Fibroblast of the aortic adventitia (primary cell): ENCODE measurements at regions not wholly inside any gene's neighbourhood (a gene's known extent, or its start where the extent isn't known, plus 50 kb on each side); places are given as distances from the start of the nearest gene placed in this dataset.
"Not testable (repeated sequence)": the region's sequence is repeated elsewhere in the genome, so short reads cannot be mapped to it uniquely, and the experiment has no call there.

Experiments
- DNase-seq: peaks from one replicate; pipeline ENCODE4 v3.0.0-alpha.2; 2010; ENCODE audit warnings: low read depth
- H3K4me3 ChIP-seq: 2 replicates; pipeline ENCODE4 v1.5.1; 2011; ENCODE audit warnings: low read depth, mild to moderate bottlenecking, control low read depth, low read length, moderate library complexity
- TF ChIP-seq, protein P1 (sequence below): IDR thresholded peaks from 2 replicates; pipeline ENCODE4 v1.5.1; 2011; ENCODE audit warnings: mild to moderate bottlenecking, low read length, control low read depth, inconsistent platforms; ENCODE audit not compliant: insufficient read depth

DNA sequence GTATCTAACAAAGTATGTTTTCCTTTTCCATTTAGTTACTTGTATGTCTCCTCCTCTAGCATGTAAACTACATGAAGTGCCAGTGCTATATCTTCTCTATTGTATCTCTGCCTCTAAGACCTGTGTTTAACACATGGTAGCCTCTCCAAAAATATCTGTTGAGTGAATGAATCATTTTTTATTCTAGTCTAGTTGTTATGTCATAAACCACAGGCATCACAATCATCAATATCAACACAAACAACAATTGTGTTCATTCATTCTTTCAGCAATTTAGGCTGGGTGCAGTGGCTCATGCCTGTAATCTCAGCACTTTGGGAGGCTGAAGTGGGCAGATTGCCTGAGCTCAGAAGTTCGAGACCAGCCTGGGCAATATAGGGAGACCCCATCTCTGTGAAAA, 111.6 kb upstream of the EYA4 start:
- DNase-seq, result no peak

DNA sequence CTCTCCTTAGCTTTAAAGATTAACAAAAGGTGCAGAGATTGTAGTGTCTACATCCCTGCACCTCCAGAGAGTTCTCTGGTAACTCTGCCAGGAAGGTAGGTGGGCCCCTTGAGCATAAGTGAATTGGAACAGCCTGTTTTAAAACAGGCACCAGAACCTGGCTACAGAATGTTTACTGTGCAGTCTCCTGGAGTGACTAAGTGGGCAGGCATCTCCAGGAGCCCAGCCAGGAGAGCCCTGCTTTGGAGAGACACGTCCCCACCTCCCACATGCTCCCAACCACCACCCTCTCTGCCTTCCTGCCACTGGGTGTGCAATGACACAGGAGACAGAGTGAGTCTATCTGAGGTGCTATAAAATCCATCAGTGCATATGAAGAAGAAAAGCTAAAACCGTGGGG, 110.3 kb upstream of the EYA4 start:
- peak; percentile 4 for DNase-seq
- TF ChIP-seq, protein P1, sequence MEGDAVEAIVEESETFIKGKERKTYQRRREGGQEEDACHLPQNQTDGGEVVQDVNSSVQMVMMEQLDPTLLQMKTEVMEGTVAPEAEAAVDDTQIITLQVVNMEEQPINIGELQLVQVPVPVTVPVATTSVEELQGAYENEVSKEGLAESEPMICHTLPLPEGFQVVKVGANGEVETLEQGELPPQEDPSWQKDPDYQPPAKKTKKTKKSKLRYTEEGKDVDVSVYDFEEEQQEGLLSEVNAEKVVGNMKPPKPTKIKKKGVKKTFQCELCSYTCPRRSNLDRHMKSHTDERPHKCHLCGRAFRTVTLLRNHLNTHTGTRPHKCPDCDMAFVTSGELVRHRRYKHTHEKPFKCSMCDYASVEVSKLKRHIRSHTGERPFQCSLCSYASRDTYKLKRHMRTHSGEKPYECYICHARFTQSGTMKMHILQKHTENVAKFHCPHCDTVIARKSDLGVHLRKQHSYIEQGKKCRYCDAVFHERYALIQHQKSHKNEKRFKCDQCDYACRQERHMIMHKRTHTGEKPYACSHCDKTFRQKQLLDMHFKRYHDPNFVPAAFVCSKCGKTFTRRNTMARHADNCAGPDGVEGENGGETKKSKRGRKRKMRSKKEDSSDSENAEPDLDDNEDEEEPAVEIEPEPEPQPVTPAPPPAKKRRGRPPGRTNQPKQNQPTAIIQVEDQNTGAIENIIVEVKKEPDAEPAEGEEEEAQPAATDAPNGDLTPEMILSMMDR, result no peak

More for the DNA sequence above, 111.6 kb upstream of the EYA4 start:
- TF ChIP-seq, protein P1, result no peak
- no peak overlapping the region for H3K4me3 ChIP-seq

DNA sequence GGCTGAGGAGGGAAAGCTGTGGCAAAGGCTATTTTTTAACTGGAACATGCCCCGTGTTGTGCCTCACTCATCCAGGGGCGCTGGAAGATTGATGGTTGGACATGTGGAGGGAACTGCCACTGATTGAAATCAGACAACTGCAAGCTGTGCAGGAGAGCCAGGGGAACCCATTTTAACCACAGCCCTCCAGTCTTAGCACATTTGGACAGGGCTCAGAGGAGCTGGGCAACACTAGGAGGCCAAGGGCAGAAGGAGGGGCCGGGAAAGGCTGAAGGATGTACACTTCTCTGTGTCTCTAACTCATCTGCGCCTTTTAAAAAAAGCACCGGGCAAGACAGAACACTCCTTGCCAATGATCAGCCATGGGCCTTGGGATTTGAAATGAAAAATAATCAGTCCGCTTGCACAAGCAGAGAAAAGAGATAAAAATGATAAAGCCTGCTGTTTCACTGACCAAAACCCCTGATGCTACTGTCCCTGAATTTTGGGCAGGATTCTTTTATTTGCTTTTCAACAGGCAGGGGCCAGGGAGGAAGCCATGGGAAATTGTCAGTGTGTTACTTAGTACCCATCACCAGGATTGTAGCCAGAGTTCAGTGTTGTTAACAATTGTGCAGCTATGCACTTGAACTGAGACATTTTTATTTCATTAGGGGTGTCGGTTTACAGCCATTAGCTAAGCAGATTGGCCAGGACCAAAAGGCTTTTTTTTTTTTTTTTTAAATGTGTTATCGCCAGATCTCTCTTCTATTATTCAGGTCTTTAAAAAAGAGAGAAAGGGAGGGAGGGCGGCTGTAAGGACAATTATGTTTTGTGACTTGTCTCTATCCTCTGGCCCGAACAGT, 109.3 kb upstream of the EYA4 start:
- TF ChIP-seq, protein P1, result no peak
- DNase-seq, result no peak
- no peak overlapping the region for H3K4me3 ChIP-seq

More for the DNA sequence above, 110.3 kb upstream of the EYA4 start:
- no peak overlapping the region for H3K4me3 ChIP-seq

DNA sequence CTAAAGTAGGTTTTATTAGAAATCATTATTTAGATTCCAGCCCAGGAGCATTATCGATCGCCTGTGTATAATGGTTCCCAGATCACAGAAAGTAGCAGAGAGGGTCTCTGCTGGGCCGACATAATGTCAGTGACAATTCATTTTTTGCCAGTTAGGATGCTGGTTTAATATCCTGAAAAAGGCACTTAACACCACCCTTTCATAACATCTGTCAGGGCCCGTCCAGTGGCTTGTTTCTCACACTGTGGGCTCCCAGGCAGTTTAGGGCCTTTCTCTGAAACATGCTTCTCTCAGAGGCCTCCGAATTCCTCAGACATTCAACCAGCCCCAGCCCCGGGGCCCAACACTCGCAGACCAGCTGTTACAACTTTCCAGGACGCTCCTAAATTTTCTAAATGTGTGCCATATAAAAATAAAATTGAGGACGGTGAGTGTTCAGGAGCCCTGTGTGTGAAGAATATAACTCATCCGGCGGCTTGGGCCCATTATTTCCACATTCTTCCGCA, 108.6 kb upstream of the EYA4 start:
- DNase-seq, result no peak
- TF ChIP-seq, protein P1, result no peak
- H3K4me3 ChIP-seq, result no peak overlapping the region

DNA sequence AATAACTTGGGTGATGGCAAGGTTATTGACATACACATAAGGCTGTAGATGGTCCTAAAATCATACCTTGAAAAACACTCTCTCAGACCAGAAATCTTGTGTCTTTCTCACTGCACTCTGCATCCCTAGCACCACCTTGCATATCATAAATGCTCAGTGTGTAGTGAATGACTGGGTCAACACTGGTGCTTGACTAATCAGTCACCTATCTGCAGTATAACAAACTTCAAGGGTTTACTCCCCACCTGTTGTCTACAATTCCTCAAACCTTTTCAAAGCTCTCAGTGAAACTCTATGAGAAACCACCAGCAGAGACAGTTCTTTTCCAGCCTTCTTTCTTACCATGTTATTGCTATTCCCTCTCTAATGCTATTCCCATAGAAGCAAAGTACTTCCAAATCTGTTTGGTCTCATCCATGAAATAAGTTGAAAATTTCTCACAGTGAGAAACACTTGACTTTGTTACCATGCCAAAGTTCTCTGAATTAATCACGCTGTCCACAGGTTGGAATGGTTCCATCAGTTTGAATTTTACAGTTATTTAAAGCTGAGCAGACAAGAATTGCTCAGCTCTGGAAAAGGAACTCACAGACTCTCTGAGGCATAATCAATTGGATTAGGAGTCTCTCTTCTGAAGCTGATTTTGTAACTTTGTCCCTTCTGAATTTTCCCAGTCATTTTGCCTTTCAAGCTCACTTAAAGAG, 104.8 kb upstream of the EYA4 start:
- no peak for DNase-seq
- no peak overlapping the region for H3K4me3 ChIP-seq
- TF ChIP-seq, protein P1, result no peak

DNA sequence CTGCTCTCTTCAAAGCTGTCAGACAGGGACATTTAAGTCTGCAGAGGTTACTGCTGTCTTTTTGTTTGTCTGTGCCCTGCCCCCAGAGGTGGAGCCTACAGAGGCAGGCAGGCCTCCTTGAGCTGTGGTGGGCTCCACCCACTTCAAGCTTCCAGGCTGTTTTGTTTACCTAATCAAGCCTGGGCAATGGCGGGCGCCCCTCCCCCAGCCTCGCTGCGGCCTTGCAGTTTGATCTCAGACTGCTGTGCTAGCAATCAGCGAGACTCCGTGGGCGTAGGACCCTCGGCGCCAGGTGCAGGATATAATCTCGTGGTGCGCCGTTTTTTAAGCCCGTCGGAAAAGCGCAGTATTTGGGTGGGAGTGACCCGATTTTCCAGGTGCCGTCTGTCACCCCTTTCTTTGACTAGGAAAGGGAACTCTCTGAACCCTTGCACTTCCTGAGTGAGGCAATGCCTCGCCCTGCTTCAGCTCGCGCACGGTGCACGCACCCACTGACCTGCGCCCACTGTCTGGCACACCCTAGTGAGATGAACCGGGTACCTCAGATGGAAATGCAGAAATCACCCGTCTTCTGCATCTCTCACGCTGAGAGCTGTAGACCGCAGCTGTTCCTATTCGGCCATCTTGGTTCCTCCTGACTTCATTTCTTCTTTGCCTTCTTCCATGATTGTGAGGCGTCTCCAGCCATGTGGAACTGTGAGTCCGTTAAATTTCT, 93.5 kb upstream of the EYA4 start:
- DNase-seq, H3K4me3 ChIP-seq: not testable (repeated sequence)

DNA sequence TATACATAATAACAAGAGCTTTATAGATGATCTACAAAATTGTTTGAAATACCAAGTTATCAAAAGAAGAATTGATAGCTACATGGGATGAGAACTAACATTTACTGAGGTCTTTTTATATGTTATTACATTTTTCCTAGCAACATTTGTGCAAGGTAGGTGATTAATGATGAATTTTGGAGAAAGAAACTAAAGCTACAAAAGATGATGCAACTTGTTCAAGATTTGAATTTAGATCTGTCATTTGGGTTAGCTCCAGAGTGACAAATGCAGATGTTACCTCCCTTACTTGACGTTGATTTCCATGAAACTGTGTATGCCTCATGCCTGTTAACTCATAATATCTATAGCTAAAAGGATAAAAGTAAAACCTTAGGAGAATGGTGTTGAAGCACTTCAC, 84.5 kb upstream of the EYA4 start:
- DNase-seq, result no peak
- TF ChIP-seq, protein P1, result no peak
- H3K4me3 ChIP-seq, result no peak overlapping the region
